Activated CD8-positive, alpha-beta memory T cell treated with anti-CD3 and anti-CD28 coated beads for 48 hours (primary cell): ENCODE measurements at regions not wholly inside any gene's neighbourhood (a gene's known extent, or its start where the extent isn't known, plus 50 kb on each side); places are given as distances from the start of the nearest gene placed in this dataset.

Experiments
- DNase-seq, 3 experiments: peaks; one replicate each; pipeline ENCODE4 v3.0.0-alpha.2; 2020; ENCODE audit warnings: low read depth in 2 of 3, low spot score in 2 of 3

- no peak for DNase-seq
Measured at GRCh38 chr13:110097013-110097412, 209.9 kb downstream of the COL4A1 start.

GRCh38 chr13:110092831-110093247, 214.1 kb downstream of the COL4A1 start:
- DNase-seq = no peak

- no peak for DNase-seq
Measured at GRCh38 chr13:110089815-110090214, 217.1 kb downstream of the COL4A1 start.

GRCh38 chr13:110089100-110089499, 217.9 kb downstream of the COL4A1 start:
- DNase-seq = no peak

GRCh38 chr13:110073982-110074381, 233.0 kb downstream of the COL4A1 start:
- DNase-seq = no peak

- DNase-seq = no peak
Measured at GRCh38 chr13:110070511-110071120, 236.3 kb downstream of the COL4A1 start.

- DNase-seq = no peak
Measured at GRCh38 chr13:110070046-110070445, 236.9 kb downstream of the COL4A1 start.

GRCh38 chr13:110068176-110068473, 238.8 kb downstream of the COL4A1 start:
- DNase-seq = no peak

GRCh38 chr13:110067355-110068175, 239.4 kb downstream of the COL4A1 start:
- no peak for DNase-seq

GRCh38 chr13:110065780-110066179, 241.2 kb downstream of the COL4A1 start:
- DNase-seq = no peak

- DNase-seq = no peak
Measured at GRCh38 chr13:110063490-110064421, 243.2 kb downstream of the COL4A1 start.

- DNase-seq = no peak
Measured at GRCh38 chr13:110062777-110063442, 244.0 kb downstream of the COL4A1 start.

GRCh38 chr13:110062077-110062776, 244.7 kb downstream of the COL4A1 start:
- DNase-seq = no peak

- DNase-seq = no peak
Measured at GRCh38 chr13:110061270-110061669, 245.7 kb downstream of the COL4A1 start.

- no peak for DNase-seq
Measured at GRCh38 chr13:110057052-110057451, 249.9 kb downstream of the COL4A1 start.

- no peak for DNase-seq
Measured at GRCh38 chr13:110056640-110057039, 250.3 kb downstream of the COL4A1 start.

GRCh38 chr13:110055089-110055488, 251.9 kb downstream of the COL4A1 start:
- DNase-seq = no peak

- no peak for DNase-seq
Measured at GRCh38 chr13:110054041-110054440, 252.9 kb downstream of the COL4A1 start.

- DNase-seq = no peak
Measured at GRCh38 chr13:110047496-110047895, 259.5 kb downstream of the COL4A1 start.

GRCh38 chr13:110046811-110047210, 260.1 kb downstream of the COL4A1 start:
- DNase-seq = no peak

- DNase-seq = no peak
Measured at GRCh38 chr13:110045919-110046318, 259.5 kb upstream of the IRS2 start.
